Epidermal melanocyte (primary cell): ENCODE measurements at regions not wholly inside any gene's neighbourhood (a gene's known extent, or its start where the extent isn't known, plus 50 kb on each side); places are given as distances from the start of the nearest gene placed in this dataset.

Experiments
- DNase-seq: peaks from one replicate; pipeline ENCODE4 v3.0.0; 2011; ENCODE audit warnings: low spot score; ENCODE audit not compliant: insufficient read length

DNA sequence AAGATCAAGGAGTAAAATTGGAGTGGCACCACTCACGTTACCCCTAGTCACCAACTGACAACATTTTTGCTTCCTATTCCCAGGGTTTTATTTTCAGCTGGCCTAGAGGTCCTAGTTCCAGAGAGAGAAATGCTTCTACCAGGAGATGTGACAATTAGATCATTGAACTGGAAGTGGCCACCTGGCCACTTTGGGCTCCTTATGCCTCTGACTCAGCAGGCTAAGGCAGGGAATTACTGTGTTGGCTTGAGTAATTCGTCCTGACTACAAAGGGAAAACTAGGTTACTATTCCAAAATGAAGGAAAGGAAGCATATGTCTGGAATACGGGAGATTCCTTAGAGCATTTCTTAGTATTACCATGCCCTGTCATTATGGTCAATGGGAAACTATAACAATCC is 831.6 kb upstream of the NDST4 start:
- DNase-seq: no peak

DNA sequence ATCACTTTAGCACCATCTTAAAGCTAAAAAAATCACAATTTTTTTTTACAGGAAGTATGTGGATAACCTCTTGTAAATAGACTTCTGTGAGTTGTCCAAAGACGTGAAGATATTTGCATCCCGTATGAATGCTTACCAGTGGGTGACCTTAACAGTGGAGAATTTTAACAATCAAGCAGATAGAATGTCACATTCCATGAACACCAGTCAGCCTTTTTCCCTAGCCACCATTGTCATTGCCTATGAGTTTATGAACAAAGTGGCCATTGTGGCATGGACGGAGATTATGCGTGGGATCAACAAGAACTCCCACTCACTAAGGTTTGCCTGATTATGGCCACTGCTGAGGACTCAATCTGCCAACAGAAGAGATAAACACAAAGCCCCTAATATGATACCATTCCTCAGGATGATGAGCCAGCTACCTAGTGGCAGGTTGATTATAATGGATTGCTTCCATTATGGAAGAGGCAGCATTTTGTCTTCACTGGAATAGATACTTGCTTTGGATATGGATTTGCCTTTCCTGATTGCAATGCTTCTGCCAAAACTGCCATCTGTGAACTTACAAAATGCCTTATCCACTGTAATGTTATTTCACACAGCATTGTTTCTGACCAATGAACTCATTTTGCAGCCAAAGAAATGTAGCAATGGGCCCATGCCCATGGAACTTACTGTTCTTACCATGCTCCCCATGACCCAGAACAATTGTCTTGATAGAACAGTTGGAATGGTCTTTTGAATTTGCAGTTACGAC is 830.9 kb upstream of the NDST4 start:
- no peak for DNase-seq

DNA sequence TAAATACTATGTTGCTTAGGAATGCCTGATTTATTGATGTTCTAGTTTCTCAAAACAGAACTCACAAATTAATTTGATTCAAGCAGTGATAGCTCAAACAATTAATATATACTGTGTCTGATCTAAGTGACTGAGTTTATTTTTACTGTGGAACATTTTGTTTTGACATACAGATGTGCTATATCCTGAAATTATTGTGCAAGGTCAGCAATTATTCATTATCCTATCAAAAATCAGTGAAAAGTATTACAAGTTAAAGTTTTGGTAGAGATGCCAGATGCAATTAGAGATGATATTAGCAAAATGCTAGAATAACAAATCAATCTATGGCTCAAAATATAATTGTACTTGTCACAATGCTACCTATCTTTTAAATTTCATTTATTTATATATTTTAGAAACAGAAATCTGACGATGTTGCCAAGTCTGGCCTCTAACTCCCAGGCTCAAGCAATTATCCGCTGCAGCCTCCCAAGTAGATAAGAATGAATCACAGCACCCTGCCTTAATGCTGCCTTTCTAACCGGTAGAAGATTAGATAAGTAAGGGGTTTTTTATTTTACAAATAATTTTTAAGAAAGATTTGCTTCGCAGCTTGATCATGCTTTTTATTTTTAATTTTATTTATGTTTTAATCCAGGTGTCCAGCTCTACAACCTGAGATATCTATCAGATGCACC is 825.5 kb upstream of the NDST4 start:
- no peak for DNase-seq

DNA sequence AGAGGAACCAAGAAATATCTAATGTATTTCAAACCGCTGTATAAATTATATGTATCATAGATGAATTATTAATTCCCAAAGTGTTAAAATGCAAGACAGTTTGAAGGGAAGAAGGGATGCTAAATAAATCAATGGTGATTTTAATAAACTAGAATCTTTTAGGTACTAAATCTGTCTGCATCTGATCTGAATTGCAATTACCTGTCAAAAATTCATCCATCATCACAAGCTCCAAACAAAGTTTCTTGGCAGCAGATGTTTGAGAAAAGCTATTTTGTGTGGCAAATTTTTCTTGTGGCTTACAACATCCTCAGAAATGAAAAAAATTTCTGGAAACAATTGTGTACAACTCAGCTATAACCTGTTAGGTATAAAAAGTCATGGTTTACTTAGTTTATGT is 816.0 kb upstream of the NDST4 start:
- no peak for DNase-seq

DNA sequence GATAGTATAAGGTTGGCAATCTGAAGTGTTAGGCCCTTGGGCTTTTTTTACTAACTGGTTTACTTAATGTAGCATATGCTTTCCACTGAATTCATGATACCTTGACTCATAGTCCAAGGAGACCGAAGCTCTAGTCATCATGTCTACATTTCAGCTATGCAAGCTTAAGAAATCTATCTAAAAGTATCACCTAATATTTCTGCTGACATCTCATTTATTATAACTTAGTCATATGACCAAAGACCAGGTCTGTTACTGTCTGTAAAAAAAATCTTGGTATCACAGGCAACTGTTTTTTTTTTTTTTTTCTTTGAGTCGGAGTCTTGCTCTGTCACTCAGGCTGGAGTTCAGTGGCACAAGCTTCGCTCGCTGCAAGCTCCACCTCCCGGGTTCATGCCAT is 814.0 kb upstream of the NDST4 start:
- DNase-seq: no peak

DNA sequence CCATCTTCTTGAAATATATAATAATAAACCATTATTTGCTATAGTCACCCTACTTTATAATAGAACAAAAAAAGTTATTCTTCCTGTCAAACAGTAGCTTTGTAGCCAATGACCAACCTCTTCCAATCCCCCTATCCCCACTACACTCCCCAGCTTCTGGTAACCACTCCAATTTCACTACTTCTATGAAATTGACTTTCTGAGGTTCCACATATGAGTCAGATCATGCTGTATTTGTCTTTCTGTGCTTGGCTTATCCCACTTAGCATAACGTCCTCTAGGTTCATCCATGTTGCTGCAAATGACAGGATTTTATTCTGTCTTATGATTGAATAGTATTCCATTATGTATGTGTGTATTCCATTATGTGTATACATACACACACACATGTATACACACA is 809.7 kb upstream of the NDST4 start:
- no peak for DNase-seq

DNA sequence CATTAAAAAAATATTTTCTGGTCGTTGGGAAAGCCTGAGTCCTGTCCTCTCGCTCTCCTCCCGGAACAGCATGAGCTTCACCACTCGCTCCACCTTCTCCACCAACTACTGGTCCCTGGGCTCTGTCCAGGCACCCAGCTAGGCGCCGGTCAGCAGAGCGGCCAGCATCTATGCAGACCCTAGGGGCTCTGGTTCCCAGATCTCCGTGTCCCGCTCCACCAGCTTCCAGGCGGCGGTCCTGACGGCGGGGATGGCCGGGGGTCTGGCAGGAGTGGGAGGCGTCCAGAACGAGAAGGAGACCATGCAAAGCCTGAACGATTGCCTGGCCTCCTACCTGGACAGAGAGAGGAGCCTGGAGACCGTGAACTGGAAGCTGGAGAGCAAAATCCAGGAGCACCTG is 807.2 kb upstream of the NDST4 start:
- no peak for DNase-seq

DNA sequence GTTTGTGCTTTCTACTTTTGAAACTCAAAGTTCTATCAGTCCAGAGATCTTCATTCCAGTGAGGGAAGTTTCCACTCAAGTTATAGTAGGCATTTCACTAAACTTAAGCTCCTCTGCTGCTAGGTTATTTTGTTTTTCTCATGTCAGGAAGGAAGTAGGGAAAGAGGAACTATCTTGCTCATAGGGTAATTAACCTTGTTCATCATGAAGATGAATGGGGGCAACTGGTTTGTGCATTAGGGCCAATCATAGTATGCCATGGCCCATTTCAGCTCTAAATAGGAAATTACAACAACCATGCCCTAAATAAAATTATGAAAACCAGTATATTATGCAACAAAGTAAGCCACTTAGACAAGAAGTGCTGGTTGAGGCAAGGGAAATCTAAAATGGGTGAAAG is 804.7 kb upstream of the NDST4 start:
- DNase-seq: no peak

DNA sequence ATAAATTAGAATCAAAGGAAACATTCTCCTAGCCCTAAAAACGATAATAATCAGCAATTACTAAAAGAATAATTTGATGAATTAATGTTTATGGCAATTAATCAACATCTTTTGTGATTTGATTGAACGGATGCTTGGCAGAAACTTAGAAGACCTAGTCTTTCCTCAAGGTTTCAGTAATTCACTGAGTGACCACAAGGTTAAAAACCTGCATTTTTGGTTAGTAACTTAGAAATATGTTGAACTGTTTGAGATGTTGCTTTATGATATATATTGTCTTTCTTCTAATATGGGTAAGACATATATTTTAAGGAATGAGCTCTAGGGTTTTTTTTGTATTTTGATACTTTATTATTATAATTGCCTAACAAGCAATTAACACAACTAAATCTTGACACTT is 793.0 kb upstream of the NDST4 start:
- DNase-seq: no peak

DNA sequence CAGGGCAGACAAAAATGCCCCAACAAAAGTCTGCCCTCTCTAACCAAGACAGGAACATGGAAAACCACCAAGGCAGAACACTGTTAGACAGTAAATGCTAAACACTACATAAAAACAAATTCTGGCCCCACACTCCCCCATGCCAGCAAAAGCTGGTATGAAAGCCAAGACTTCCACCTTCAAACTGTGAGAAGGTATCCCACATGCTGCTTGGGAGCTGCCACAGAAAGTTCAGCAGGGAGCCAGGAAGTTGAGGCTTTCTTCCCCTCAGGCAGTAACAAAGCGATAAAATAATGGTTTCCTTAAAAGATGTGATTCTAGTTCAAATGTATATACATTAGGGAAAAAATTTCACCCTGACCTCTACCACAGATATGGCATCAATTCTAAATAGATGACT is 770.4 kb upstream of the NDST4 start:
- no peak for DNase-seq

DNA sequence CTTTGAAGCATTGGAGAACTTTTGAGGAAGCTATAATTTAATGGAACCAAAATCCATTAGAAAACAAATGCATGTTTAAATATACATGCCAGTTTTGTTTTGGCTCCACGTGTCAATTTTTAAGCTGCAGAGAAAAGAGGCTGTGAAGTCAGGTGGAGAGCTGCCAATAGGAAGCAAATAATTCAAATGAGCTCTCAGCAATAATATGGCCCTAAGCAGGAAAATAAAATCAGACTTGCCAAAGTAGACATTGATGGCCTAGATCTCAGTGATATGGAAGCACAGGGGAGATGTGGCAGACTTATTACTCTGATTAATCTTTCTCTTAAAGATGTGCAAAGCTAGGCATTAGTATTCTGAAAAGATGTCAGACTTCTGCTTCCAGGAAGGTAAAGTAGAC is 769.8 kb upstream of the NDST4 start:
- no peak for DNase-seq

DNA sequence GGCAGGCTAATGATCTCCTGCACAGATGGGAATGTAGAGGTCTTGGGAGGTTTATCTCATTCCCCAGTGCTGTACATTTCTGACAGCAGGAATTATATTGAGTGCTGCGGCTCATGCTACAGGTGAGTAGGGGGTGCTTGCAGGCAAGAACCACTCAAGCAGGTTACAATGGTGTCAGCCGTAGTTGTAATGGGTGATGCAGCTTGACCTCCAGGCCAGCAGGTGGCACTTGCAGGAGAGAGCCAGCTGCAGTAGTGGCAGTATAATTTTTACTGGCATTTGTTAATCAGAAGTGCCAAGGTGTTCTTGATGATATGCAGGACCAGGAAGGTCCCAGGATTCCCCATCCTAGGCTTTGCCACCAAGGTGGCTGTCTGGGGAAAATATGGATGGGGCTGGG is 759.6 kb upstream of the NDST4 start:
- DNase-seq: no peak

DNA sequence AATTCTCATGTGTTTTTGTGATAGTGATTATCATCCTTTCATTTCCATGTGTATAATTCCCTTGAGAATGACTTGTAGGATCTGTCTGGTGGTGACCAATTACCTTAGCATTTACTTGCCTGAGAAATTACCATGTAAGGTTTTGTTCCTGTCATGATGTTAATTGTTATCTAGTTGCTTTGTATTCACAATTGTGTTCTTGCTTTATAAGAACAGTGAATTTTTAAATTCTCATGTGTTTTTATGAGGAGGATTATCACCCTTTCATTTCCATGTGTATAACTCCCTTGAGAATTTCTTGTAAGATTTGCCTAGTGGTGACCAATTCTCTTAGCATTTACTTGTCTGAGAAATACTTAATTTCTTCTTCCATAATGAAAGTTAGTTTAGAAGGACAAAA is 758.2 kb upstream of the NDST4 start:
- DNase-seq: no peak

DNA sequence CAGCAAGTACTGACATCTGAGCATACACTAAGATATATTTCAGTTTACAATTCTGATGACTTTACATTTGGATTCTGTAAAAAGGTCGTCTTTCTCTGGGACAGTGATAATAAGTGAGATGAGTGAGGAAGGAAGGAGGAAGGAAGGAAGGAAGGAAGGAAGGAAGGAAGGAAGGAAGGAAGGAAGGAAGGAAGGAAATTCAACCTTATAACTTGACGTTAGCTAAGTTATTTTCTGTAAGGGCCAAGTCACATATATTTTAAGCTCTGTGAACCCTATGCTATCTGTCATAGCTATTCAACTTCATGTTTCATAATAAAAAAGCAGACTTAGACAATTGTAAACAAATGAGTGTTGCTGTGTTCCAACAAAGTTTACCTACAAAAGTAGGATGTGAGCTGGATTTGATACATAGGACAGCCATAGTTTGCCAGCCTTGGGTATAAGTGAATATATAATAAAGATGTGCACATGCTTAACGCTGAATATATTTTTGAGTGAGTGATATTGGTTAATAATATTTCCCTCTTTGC is 753.0 kb upstream of the NDST4 start:
- no peak for DNase-seq

DNA sequence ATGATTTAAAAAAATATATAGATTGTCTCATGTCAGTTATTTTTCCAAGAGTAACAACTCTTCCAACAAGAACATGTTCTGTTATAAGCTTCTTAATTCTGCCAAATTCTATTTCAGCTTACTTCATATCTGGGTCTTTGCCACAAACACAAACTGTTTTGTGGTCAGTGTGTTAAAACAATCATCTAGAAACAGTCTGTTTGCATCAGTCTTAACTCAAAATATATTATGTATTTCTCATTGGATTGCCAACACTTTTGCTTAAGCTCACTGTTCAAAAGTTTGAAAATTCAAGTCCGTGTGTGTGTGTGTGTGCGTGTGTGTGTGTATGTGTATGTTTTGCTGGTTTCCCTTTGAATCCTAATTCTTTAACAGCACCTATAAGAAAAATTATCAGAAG is 752.3 kb upstream of the NDST4 start:
- no peak for DNase-seq

DNA sequence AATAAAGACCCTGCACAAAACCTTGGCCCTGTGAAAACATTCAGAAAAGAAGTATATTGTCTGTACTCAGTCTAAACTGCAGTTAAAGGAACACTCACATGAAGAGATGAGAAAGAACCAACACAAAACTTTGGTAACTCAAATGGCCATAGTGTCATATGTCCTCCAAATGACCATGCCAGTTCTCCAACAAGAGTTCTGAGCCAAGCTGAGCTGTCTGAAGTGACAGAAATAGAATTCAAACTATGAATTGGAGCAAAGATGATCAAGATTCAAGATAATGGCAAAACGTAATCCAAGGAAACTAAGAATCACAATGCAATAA is 739.3 kb upstream of the NDST4 start:
- DNase-seq: no peak

DNA sequence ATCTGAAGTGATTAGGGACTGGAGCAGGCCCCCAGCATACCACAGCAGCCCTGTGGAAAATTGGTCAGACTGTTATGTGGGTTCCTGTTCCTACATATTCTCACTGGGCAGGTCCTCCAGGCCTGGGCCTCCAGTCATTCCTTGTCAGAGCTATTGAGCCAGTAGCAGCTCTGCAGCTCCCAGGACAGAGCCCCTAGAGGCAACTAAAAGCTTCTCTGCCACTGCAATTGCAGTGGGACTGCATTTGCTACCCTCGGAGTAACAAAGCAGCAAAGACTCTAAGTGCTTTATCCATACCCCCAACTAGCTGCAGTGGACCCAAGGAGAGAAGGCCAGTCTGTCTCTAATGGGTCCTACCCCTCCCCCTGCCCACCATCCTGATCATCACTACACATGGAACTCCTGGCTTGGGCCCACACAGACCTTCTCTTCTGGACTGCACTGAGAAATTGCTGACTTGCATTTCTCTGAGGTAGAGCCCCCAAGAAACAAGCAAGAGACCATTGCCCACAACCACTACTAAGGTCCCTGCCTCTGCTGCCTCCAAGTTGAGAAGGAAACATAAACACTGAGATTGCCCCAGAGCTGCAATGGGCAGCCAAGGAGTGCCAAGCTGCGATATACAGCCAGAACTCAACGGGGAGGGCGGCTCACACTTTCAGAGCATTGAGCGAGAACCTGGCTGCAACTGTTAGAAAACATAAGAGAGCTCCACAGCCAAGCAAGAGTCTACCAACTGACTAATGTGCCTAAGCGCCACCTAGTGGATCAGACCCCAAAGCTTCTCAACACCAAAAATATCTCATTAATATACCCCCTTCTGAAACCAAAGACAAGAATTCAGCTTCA is 738.7 kb upstream of the NDST4 start:
- no peak for DNase-seq

DNA sequence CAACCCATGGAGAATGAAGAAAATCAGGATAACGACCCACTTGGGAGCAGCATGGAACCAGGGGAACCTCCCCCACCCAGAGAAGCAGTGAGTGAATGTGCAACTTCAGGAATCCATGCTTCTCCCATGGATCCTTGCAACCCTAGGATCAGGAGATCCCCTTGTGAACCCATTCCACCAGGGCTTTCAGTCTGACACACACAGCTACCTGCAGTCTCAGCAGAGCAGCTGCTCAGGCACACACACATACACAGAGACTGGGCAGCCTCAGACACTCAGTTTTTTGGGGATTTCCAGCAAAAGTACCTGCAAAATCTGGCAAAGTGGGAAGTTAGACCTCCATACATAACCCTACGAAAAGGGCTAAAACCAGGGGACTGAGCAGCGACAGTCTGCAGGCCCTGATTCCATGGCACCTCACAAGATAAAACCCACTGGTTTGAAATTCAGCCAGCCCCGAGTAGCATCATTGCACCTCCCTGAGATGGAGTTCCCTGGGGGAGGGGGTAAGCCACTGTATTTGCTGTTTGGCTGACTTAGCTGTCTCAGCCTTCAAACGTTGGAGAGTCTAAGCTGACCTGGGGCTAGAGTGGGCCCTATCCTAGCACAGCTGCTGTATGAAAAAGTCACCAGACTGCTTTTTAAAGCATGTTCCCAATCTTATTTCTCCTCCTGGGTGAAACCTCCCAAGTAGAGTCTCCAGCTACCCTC is 737.5 kb upstream of the NDST4 start:
- DNase-seq: no peak

DNA sequence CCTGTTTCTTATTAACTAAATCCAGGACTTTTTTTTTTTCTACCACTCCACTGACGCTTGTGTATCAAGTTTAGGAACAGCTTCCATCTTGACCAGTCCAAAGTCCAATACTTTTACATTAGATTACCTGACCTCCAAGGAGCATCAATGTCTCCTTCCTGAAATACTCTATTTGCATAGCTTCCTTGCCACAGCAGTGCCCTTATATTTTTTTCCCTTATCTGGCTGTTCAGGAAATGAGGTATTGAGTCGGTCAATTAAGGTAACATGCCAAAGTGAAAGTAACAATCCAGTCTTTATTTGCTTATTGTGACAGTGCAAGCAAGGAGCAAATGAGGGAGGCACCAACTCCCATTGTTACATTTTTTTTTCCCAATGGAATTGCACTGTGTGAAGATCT is 730.8 kb upstream of the NDST4 start:
- DNase-seq: no peak

DNA sequence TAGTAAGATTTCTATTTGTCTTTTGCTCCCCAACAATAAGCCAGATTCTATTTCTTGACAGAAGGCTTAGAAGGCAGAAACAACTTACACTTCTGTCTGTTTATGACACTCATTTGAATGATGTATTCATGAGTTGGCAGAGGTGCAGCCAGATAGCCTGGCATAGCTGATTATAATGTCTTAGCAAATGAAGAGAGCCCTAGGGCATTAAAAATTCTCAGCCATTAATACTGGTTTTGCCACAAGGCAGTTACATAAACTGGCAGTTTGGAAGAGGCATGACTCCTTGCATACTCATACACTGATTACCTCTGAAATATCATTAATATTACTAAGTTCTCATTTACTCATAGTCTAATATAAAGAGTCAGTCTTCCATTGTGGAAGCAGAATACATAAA is 728.5 kb upstream of the NDST4 start:
- DNase-seq: no peak

DNA sequence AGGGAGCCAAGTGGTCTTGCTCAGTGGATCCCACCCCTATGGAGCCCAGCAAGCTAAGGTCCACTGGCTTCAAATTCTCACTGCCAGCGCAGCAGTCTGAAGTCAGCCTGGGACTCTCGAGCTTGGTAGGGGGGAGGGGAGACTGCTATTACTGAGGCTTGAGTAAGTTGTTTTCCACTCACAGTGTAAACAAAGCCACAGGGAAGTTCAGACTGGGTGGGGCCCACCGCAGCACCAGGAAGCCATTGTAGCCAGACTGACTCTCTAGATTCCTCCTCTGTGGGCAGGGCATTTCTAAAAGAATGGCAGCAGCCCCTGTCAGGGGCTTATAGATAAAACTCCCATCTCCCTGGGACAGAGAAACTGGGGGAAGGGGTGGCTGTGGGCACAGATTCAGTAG is 721.0 kb upstream of the NDST4 start:
- no peak for DNase-seq

DNA sequence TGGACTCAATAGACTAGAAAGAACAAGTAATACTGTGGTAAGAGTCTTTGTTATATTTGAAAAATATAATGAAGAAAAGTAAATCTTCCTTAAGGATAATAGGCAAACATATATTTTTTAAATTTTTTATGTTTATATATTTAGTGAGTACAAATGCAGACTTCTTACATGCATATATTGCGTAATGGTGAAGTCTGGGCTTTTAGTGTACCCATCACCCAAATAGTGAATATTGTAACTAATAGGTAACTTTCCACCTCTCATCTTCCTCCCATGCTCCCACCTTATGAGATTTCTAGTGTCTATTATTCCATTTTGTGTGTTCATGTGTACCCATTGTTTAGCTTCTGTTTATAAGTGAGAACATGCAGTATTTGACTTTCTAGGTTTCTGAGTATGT is 711.2 kb upstream of the NDST4 start:
- DNase-seq: no peak
